ENCODE measurements at regions not wholly inside any gene's neighbourhood (a gene's known extent, or its start where the extent isn't known, plus 50 kb on each side); places are given as distances from the start of the nearest gene placed in this dataset.

GRCh38 chr5:158591301-158591863 is 508.3 kb downstream of the EBF1 start:
- Histone ChIP-seq H3K9me3 (ENCODE audit: low read depth) (no peaks in the 10 kb centered on the region), H2AFZ (no peak overlapping the region), H3K79me2 (no peaks in the 10 kb centered on the region), H3K36me3 (replicated peaks; ENCODE audit: insufficient read depth, low read depth) (no peaks in the 10 kb centered on the region), H3K27ac (peak overlapping the region; percentile 6), H3K9me2 (replicated peaks; ENCODE audit: insufficient read depth) (no peaks in the 10 kb centered on the region), H3K4me3 (no peak overlapping the region), H4K20me1 (ENCODE audit: insufficient read depth, poor library complexity, severe bottlenecking) (no peaks in the 10 kb centered on the region), H3K4me2 (peak overlapping the region; percentile 19), H3K4me1 (ENCODE audit: insufficient read depth) (peaks cover 17% of the 10 kb centered on the region), H3K27me3 (no peaks in the 10 kb centered on the region)
- DNase-seq (ENCODE audit: low spot score), result peak; percentile 61
- TF ChIP-seq EZH2 (IDR thresholded peaks at IDR 0.05; ENCODE audit: borderline replicate concordance) (no peak), CTCF (IDR thresholded peaks at IDR 0.05; ENCODE audit: poor library complexity) (no peak), EZH2phosphoT487 (IDR thresholded peaks at IDR 0.05; ENCODE audit: low read depth, severe bottlenecking, unreplicated experiment) (peak; percentile 80)
- WGBS (ENCODE audit: low lambda C conversion rate, missing lambda C conversion rate), result 15% methylated on average over 7 of the region's 7 CpGs

- no peaks in the 10 kb centered on the region for H3K9me3 ChIP-seq (ENCODE audit: low read depth)
- H3K36me3 ChIP-seq (replicated peaks; ENCODE audit: insufficient read depth, low read depth), result no peaks in the 10 kb centered on the region
- H3K4me2 ChIP-seq, result peak overlapping the region; percentile 19
- no peaks in the 10 kb centered on the region for H4K20me1 ChIP-seq (ENCODE audit: insufficient read depth, poor library complexity, severe bottlenecking)
- peaks cover 17% of the 10 kb centered on the region for H3K4me1 ChIP-seq (ENCODE audit: insufficient read depth)
- no peak for DNase-seq (ENCODE audit: low spot score)
- 56% methylated on average over 2 of the region's 2 CpGs for WGBS (ENCODE audit: low lambda C conversion rate, missing lambda C conversion rate)
- no peak overlapping the region for H2AFZ ChIP-seq
- no peak for TF ChIP-seq EZH2phosphoT487 (IDR thresholded peaks at IDR 0.05; ENCODE audit: low read depth, severe bottlenecking, unreplicated experiment)
- no peak for TF ChIP-seq CTCF (IDR thresholded peaks at IDR 0.05; ENCODE audit: poor library complexity)
- no peak for TF ChIP-seq EZH2 (IDR thresholded peaks at IDR 0.05; ENCODE audit: borderline replicate concordance)
- H3K27ac ChIP-seq, result peak overlapping the region; percentile 6
- H3K27me3 ChIP-seq, result no peaks in the 10 kb centered on the region
- no peaks in the 10 kb centered on the region for H3K9me2 ChIP-seq (replicated peaks; ENCODE audit: insufficient read depth)
- no peaks in the 10 kb centered on the region for H3K79me2 ChIP-seq
- no peak overlapping the region for H3K4me3 ChIP-seq
Observed at GRCh38 chr5:158590746-158591300, 508.9 kb downstream of the EBF1 start.

- Histone ChIP-seq H3K79me2 (no peaks in the 10 kb centered on the region), H3K9me3 (ENCODE audit: low read depth) (no peaks in the 10 kb centered on the region), H4K20me1 (ENCODE audit: insufficient read depth, poor library complexity, severe bottlenecking) (no peaks in the 10 kb centered on the region), H3K4me3 (no peak overlapping the region), H2AFZ (no peak overlapping the region), H3K27ac (peak overlapping the region; percentile 4), H3K4me2 (no peak overlapping the region), H3K9me2 (replicated peaks; ENCODE audit: insufficient read depth) (no peaks in the 10 kb centered on the region), H3K36me3 (replicated peaks; ENCODE audit: insufficient read depth, low read depth) (no peaks in the 10 kb centered on the region), H3K4me1 (ENCODE audit: insufficient read depth) (peaks cover 17% of the 10 kb centered on the region), H3K27me3 (no peaks in the 10 kb centered on the region)
- no peak for TF ChIP-seq EZH2 (IDR thresholded peaks at IDR 0.05; ENCODE audit: borderline replicate concordance)
- no peak for TF ChIP-seq EZH2phosphoT487 (IDR thresholded peaks at IDR 0.05; ENCODE audit: low read depth, severe bottlenecking, unreplicated experiment)
- DNase-seq (ENCODE audit: low spot score), result no peak
- WGBS (ENCODE audit: low lambda C conversion rate, missing lambda C conversion rate), result 23% methylated on average over 3 of the region's 3 CpGs
Observed at GRCh38 chr5:158589939-158590338, 509.8 kb downstream of the EBF1 start.

GRCh38 chr5:158588617-158589016 is 511.1 kb downstream of the EBF1 start:
- TF ChIP-seq EZH2phosphoT487 (IDR thresholded peaks at IDR 0.05; ENCODE audit: low read depth, severe bottlenecking, unreplicated experiment) (no peak), CTCF (IDR thresholded peaks at IDR 0.05; ENCODE audit: poor library complexity) (no peak), EZH2 (IDR thresholded peaks at IDR 0.05; ENCODE audit: borderline replicate concordance) (no peak)
- Histone ChIP-seq H3K79me2 (no peaks in the 10 kb centered on the region), H4K20me1 (ENCODE audit: insufficient read depth, poor library complexity, severe bottlenecking) (no peaks in the 10 kb centered on the region), H3K9me2 (replicated peaks; ENCODE audit: insufficient read depth) (no peaks in the 10 kb centered on the region), H2AFZ (no peak overlapping the region), H3K4me1 (ENCODE audit: insufficient read depth) (peaks cover 17% of the 10 kb centered on the region), H3K27ac (no peak overlapping the region), H3K9me3 (ENCODE audit: low read depth) (no peaks in the 10 kb centered on the region), H3K4me2 (no peak overlapping the region), H3K4me3 (no peak overlapping the region), H3K36me3 (replicated peaks; ENCODE audit: insufficient read depth, low read depth) (no peaks in the 10 kb centered on the region), H3K27me3 (no peaks in the 10 kb centered on the region)
- WGBS (ENCODE audit: low lambda C conversion rate, missing lambda C conversion rate), result 75% methylated on average over 1 of the region's 1 CpG
- no peak for DNase-seq (ENCODE audit: low spot score)
